ENCODE measurements at regions not wholly inside any gene's neighbourhood (a gene's known extent, or its start where the extent isn't known, plus 50 kb on each side); places are given as distances from the start of the nearest gene placed in this dataset.

DNA sequence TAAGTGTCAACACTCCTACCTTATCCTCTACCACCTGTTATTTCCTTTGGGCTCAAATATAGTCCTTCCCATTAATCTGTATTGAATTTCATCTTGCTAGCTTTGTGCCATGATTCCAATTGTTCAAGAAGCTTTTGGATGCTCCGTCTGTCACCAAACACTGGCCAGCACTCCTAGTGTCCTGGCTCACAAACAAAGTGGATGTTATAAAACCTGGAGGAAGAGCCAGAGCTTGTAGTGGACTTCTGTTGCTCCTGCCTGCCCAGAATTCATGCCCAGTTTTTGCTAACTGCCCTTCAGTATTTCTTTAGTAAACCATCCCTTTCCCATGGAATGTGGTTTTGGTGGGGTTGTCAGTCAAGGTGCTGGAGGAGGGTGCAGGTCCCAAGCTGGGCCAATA is 77.2 kb upstream of the HS3ST2 start:
- ChIA-PET CTCF (no interaction called here), POLR2A (no interaction called here)
- TF ChIP-seq, protein P1, sequence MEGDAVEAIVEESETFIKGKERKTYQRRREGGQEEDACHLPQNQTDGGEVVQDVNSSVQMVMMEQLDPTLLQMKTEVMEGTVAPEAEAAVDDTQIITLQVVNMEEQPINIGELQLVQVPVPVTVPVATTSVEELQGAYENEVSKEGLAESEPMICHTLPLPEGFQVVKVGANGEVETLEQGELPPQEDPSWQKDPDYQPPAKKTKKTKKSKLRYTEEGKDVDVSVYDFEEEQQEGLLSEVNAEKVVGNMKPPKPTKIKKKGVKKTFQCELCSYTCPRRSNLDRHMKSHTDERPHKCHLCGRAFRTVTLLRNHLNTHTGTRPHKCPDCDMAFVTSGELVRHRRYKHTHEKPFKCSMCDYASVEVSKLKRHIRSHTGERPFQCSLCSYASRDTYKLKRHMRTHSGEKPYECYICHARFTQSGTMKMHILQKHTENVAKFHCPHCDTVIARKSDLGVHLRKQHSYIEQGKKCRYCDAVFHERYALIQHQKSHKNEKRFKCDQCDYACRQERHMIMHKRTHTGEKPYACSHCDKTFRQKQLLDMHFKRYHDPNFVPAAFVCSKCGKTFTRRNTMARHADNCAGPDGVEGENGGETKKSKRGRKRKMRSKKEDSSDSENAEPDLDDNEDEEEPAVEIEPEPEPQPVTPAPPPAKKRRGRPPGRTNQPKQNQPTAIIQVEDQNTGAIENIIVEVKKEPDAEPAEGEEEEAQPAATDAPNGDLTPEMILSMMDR (IDR thresholded peaks at IDR 0.05; ENCODE audit: insufficient read depth, low read length, missing control alignments), result no peak
- no peak for DNase-seq (ENCODE audit: low read depth, low spot score)
- H3K4me3 ChIP-seq (ENCODE audit: low read depth, low read length), result no peak overlapping the region

DNA sequence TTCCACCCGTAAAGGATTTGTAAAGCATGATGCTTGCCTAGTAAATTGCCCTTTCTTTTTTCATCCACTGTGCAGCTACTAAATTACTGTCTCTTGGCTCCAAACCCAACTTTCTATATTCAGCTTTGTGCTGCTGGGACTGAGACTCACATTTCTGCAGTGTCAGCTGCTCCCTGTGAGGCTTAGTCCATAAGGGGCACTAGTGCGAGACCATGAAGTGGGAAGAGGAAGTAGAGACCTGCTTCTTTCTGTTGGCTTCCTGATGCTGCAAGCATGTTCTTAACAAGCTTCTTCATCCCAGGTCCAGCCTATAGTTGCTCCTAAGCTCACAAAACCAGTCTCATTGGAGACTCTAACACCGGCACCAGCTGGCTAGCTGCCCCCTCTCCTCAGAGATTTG is 74.9 kb upstream of the HS3ST2 start:
- no peak overlapping the region for H3K4me3 ChIP-seq (ENCODE audit: low read depth, low read length)
- CTCF ChIA-PET, result no interaction called here

DNA sequence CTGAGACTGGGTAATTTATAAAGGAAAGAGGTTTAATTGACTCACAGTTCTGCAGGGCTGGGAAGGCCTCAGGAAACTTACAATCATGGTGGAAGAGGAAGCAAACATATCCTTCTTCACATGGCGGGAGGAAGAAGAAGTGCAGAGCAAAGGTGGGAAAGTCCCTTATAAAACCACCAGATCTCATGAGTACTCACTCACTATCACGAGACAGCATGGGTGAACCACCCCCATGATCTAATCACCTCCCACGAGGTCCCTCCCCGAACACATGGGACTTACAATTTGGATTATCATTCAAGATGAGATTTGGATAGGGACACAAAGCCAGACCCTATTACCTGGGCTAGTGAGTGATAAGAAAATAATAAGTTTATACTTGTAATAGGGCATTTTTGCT is 70.6 kb upstream of the HS3ST2 start:
- POLR2A ChIA-PET, result no interaction called here
- TF ChIP-seq, protein P1 (IDR thresholded peaks at IDR 0.05; ENCODE audit: insufficient read depth, low read length, missing control alignments), result no peak
- CTCF ChIA-PET, result no interaction called here
- H3K4me3 ChIP-seq (ENCODE audit: low read depth, low read length), result no peak overlapping the region
- no peak for DNase-seq (ENCODE audit: low read depth, low spot score)

More for the DNA sequence above, 74.9 kb upstream of the HS3ST2 start:
- no peak for DNase-seq (ENCODE audit: low read depth, low spot score)
- TF ChIP-seq, protein P1 (IDR thresholded peaks at IDR 0.05; ENCODE audit: insufficient read depth, low read length, missing control alignments), result no peak
- POLR2A ChIA-PET, result no interaction called here

DNA sequence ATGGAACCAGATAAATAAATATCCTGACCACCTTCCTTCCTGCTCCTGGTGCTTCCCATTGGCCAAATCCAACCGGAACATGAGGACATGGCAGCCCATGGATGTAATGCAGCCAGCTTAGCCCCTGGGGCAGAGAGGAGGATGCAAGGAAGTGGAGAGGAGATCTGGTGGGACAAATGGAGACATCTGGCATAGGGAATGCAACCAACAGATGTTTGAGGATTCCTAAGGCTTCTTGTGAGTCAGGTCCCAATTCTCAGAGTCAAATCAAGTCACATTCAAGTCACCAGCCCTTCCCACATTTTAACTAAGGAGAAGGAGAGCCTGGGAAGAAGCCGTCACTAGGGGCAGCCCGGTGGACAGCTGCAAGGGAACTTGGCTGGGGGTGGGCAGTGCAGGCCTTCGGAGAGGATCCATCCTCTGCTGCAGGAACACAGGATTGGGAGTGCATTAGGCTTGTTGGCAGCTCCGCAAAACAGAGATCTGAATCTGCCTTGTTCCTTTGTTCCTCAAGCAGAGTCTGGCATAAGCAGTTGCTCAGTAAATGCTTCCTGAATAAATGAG is 62.8 kb upstream of the HS3ST2 start:
- CTCF ChIA-PET, result no interaction called here
- no peak overlapping the region for H3K4me3 ChIP-seq (ENCODE audit: low read depth, low read length)
- POLR2A ChIA-PET, result no interaction called here
- TF ChIP-seq, protein P1 (IDR thresholded peaks at IDR 0.05; ENCODE audit: insufficient read depth, low read length, missing control alignments), result no peak
- no peak for DNase-seq (ENCODE audit: low read depth, low spot score)

DNA sequence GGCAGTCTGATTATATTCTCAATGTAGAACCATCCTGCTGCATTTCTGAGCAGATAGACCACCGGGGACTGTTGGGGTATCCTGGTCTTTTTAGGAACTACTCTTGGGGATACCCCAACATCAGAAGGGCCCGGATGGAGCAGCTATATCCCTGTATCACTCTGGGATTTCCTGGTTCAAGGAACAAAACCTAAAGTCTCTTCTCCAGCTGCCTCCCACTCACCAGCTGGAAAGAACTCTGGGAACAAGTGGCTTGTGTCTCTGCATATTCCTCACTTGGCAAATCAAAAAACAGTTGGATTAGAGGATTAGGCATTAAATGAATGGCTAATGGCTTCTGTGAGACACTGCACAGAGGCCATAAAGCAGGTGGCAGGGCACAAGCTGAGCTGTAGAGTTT is 62.3 kb upstream of the HS3ST2 start:
- no peak for DNase-seq (ENCODE audit: low read depth, low spot score)
- H3K4me3 ChIP-seq (ENCODE audit: low read depth, low read length), result no peak overlapping the region
- TF ChIP-seq, protein P1 (IDR thresholded peaks at IDR 0.05; ENCODE audit: insufficient read depth, low read length, missing control alignments), result no peak
- CTCF ChIA-PET, result interaction anchor here (1.2 kb wide), 1 partner anchor 62 kb away, joined by 3 read pairs; no protein-coding TSS in a partner anchor
- POLR2A ChIA-PET, result no interaction called here

DNA sequence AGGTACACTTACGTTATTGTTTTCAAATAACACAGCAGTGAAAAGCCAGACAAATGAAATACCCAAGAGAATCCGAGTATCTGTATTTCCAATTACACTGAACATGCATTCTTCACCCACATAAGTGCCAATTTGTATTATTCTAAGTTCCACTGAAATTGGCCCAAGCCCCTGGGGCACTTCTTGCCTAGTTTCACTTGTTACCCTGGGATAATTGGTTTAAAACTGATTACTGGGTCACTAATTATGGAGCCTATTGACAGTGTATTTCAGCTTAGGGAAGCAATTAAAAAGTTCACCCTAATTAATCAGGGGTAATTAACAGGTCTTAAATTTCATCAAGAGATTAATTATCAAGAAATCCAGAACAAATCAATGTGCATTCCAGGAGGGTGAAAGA is 60.5 kb upstream of the HS3ST2 start:
- DNase-seq (ENCODE audit: low read depth, low spot score), result no peak
- ChIA-PET POLR2A (no interaction called here), CTCF (no interaction called here)
- H3K4me3 ChIP-seq (ENCODE audit: low read depth, low read length), result no peak overlapping the region
- TF ChIP-seq, protein P1 (IDR thresholded peaks at IDR 0.05; ENCODE audit: insufficient read depth, low read length, missing control alignments), result no peak

All from AG04449 (cell line).